H1 (cell line): ENCODE measurements at regions not wholly inside any gene's neighbourhood (a gene's known extent, or its start where the extent isn't known, plus 50 kb on each side); places are given as distances from the start of the nearest gene placed in this dataset.

ENCODE experiments used
- BCL11A ChIP-seq, 2 experiments: IDR thresholded peaks; one replicate each; pipeline ENCODE4 v1.6.1; 2011; ENCODE audit warnings: low read depth in 2 of 2, low read length in 2 of 2, mild to moderate bottlenecking in 2 of 2
- PHF8 ChIP-seq: fragments of 200-600 bp; sonication (generic); conservative IDR thresholded peaks from 2 replicates; pipeline ENCODE4 v1.7.1; 2012; ENCODE audit warnings: low read depth, mild to moderate bottlenecking, inconsistent platforms, low read length, moderate library complexity
- POU5F1 ChIP-seq: IDR thresholded peaks from 2 replicates; pipeline ENCODE4 v1.6.1; 2011; ENCODE audit warnings: low read depth, mild to moderate bottlenecking, low read length, moderate library complexity
- SP2 ChIP-seq: IDR thresholded peaks from 2 replicates; pipeline ENCODE4 v1.6.1; 2012; ENCODE audit warnings: mild to moderate bottlenecking, low read length, inconsistent platforms
- TAF1 ChIP-seq: IDR thresholded peaks from 2 replicates; pipeline ENCODE4 v1.6.1; 2011; ENCODE audit warnings: mild to moderate bottlenecking, low read depth, low read length

DNA sequence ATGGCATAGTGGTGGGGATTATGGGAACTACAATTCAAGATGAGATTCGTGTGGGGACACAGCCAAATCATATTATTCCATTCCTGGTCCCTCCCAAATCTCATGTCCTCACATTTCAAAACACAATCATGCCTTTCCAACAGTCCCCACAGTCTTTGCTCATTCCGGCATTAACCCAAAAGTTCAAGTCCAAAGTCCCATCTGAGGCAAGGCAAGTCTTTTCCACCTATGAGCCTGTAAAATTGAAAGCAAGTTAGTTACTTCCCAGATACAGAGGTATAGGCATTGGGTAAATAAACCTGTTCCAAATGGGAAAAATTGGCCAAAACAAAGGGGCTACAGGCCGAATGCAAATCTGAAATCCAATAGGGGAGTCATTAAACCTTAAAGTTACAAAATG lies 1063.2 kb downstream of the CDH11 start (continued):
- TF ChIP-seq SP2 (no peak), PHF8 (no peak), POU5F1 (no peak), TAF1 (no peak), BCL11A (IDR thresholded peaks at IDR 0.05; ENCODE audit: low read depth in 2 of 2, low read length in 2 of 2) (no peak)
